ENCODE measurements at regions not wholly inside any gene's neighbourhood (a gene's known extent, or its start where the extent isn't known, plus 50 kb on each side); places are given as distances from the start of the nearest gene placed in this dataset.
A peak's percentile ranks its signal among the peaks of the same experiment; 100 is the strongest.

GRCh38 chr5:93331863-93332262 lies 249.2 kb downstream of the NR2F1-AS1 start:
- Histone ChIP-seq H3K27ac (peak overlapping the region; percentile 18), H3K4me1 (peaks cover 4% of the 10 kb centered on the region), H3K4me3 (no peak overlapping the region), H3K36me3 (ENCODE audit: insufficient read depth in 1 of 2, low read depth in 1 of 2) (no peaks in the 10 kb centered on the region), H3K27me3 (ENCODE audit: insufficient read depth in 3 of 3, low read length in 2 of 3) (no peaks in the 10 kb centered on the region), H3K9me3 (no peaks in the 10 kb centered on the region)
- intact Hi-C loops (cut with DNase I) = loop anchor here in 1 of 2 donors (10.0 kb wide), 1 partner anchor 583 kb away; no protein-coding TSS in a partner anchor
- no peak for DNase-seq
- TF ChIP-seq, protein P1, sequence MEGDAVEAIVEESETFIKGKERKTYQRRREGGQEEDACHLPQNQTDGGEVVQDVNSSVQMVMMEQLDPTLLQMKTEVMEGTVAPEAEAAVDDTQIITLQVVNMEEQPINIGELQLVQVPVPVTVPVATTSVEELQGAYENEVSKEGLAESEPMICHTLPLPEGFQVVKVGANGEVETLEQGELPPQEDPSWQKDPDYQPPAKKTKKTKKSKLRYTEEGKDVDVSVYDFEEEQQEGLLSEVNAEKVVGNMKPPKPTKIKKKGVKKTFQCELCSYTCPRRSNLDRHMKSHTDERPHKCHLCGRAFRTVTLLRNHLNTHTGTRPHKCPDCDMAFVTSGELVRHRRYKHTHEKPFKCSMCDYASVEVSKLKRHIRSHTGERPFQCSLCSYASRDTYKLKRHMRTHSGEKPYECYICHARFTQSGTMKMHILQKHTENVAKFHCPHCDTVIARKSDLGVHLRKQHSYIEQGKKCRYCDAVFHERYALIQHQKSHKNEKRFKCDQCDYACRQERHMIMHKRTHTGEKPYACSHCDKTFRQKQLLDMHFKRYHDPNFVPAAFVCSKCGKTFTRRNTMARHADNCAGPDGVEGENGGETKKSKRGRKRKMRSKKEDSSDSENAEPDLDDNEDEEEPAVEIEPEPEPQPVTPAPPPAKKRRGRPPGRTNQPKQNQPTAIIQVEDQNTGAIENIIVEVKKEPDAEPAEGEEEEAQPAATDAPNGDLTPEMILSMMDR (IDR thresholded peaks at IDR 0.05) = no peak
- 23 to 33% (median 26%) methylated on average over 3 of the region's 3 CpGs for WGBS, 3 donors
- peak in 3 of 4 donors; percentile 76 to 94 (median 89) for ATAC-seq

DNA sequence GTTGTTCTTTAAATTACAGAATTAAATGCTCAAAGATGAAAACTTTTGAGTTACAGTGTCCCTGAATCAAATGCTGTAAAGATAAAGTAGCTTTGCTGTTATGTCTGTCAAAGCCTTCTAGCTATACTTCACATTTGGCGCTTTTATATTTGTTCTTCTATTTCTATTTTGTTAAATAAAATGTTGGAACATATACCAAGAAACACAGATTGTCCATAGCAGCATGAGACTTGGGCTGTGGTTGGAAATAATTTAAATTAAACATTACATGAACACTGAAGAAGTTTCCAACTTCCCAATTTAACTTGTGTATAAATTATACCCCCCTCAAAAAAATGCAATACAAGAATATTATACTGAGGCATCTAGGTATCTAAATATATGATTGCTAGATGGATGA lies 249.8 kb downstream of the NR2F1-AS1 start:
- DNase-seq = no peak
- Histone ChIP-seq H3K27me3 (ENCODE audit: insufficient read depth in 3 of 3, low read length in 2 of 3) (no peaks in the 10 kb centered on the region), H3K27ac (peak overlapping the region; percentile 4), H3K4me3 (no peak overlapping the region), H3K4me1 (peaks cover 4% of the 10 kb centered on the region), H3K9me3 (no peaks in the 10 kb centered on the region), H3K36me3 (ENCODE audit: insufficient read depth in 1 of 2, low read depth in 1 of 2) (no peaks in the 10 kb centered on the region)
- no peak for ATAC-seq
- 95 to 100% (median 97%) methylated on average over 1 of the region's 1 CpG for WGBS, 3 donors
- intact Hi-C loops (cut with DNase I) = loop anchor here in 1 of 2 donors (10.0 kb wide), 1 partner anchor 584 kb away; no protein-coding TSS in a partner anchor
- TF ChIP-seq, protein P1 (IDR thresholded peaks at IDR 0.05) = no peak

- Histone ChIP-seq H3K4me3 (no peak overlapping the region), H3K27me3 (ENCODE audit: insufficient read depth in 3 of 3, low read length in 2 of 3) (no peaks in the 10 kb centered on the region), H3K36me3 (ENCODE audit: insufficient read depth in 1 of 2, low read depth in 1 of 2) (no peaks in the 10 kb centered on the region), H3K27ac (peak overlapping the region; percentile 4), H3K9me3 (no peaks in the 10 kb centered on the region), H3K4me1 (peaks cover 4% of the 10 kb centered on the region)
- peak in 3 of 4 donors; percentile 39 to 78 (median 66) for ATAC-seq
- intact Hi-C loops (cut with DNase I) = loop anchor here in 1 of 2 donors (10.0 kb wide), 1 partner anchor 584 kb away; no protein-coding TSS in a partner anchor
- no peak for DNase-seq
- TF ChIP-seq, protein P1 (IDR thresholded peaks at IDR 0.05) = no peak
- 28 to 74% (median 70%) methylated on average over 2 of the region's 2 CpGs for WGBS, 3 donors
These were observed 250.5 kb downstream of the NR2F1-AS1 start for GRCh38 chr5:93330506-93330905.

DNA sequence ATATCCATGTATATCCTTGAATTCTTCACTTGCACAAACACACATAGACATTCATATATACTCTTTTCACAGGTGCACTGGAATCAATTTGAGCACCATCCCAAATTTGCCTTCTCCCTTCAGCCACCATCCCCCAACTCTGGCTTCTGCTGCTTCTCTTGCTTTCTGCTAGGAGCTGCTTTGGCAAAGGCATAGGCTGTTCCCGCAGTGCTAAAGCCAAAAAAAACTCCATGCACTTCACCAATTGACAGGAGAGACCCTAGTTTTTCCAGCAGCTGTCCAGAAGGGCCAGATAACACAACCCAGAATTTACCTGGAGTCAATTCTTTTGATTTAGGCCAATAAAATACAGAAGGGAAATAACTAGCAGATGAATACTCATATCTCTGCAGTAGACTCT lies 251.3 kb downstream of the NR2F1-AS1 start:
- DNase-seq (no peak), ATAC-seq (no peak)
- no peaks in the 10 kb centered on the region for H3K36me3 ChIP-seq (ENCODE audit: insufficient read depth in 1 of 2, low read depth in 1 of 2)
- no peak overlapping the region for H3K4me3 ChIP-seq
- no peaks in the 10 kb centered on the region for H3K9me3 ChIP-seq
- TF ChIP-seq, protein P1 (IDR thresholded peaks at IDR 0.05) = no peak
- intact Hi-C loops (cut with DNase I) = loop anchor here in 1 of 2 donors (10.0 kb wide), 1 partner anchor 585 kb away; no protein-coding TSS in a partner anchor
- H3K27me3 ChIP-seq (ENCODE audit: insufficient read depth in 3 of 3, low read length in 2 of 3) = no peaks in the 10 kb centered on the region
- no peak overlapping the region for H3K27ac ChIP-seq
- WGBS, 3 donors = 23 to 32% (median 26%) methylated on average over 1 of the region's 1 CpG
- peaks cover 4% of the 10 kb centered on the region for H3K4me1 ChIP-seq

DNA sequence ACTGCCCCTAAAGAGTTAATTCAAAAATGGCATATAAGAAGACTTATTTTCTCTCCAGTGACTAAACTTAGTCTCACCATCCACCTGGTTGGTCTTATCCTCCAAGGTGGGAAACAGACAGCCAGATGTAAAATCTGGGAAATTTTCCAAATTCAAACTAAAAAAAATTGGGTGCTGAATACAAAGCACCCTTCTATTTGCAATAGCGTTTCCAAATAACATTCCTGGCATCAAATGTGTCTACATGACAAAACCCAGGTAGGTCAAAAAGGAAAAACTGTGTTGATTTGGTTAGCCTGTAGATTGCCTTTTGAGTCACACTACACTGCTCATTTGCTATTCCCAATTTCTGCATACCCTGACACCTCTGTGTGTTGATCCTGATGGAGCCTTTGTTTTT lies 252.2 kb downstream of the NR2F1-AS1 start:
- DNase-seq (no peak), ATAC-seq (no peak)
- Histone ChIP-seq H3K9me3 (no peaks in the 10 kb centered on the region), H3K27me3 (ENCODE audit: insufficient read depth in 3 of 3, low read length in 2 of 3) (no peaks in the 10 kb centered on the region), H3K4me1 (peaks cover 4% of the 10 kb centered on the region), H3K27ac (no peak overlapping the region), H3K36me3 (ENCODE audit: insufficient read depth in 1 of 2, low read depth in 1 of 2) (no peaks in the 10 kb centered on the region), H3K4me3 (no peak overlapping the region)
- TF ChIP-seq, protein P1 (IDR thresholded peaks at IDR 0.05) = no peak
- intact Hi-C loops (cut with DNase I) = no loop called here
- 48 to 63% (median 61%) methylated on average over 1 of the region's 1 CpG for WGBS, 3 donors
